ENCODE measurements at regions not wholly inside any gene's neighbourhood (a gene's known extent, or its start where the extent isn't known, plus 50 kb on each side); places are given as distances from the start of the nearest gene placed in this dataset.

GRCh38 chr15:91652610-91653207, 200.8 kb upstream of the SLCO3A1 start:
- TF ChIP-seq CTCF (IDR thresholded peaks at IDR 0.05): no peak
- TF ChIP-seq EZH2 (IDR thresholded peaks at IDR 0.05): no peak
- no peak for TF ChIP-seq EZH2phosphoT487 (IDR thresholded peaks at IDR 0.05)

Measured in neural progenitor cell (in vitro differentiated cells).